SU-DHL-6 (cell line): ENCODE measurements at regions not wholly inside any gene's neighbourhood (a gene's known extent, or its start where the extent isn't known, plus 50 kb on each side); places are given as distances from the start of the nearest gene placed in this dataset.

Source experiments
- CTCF ChIP-seq: fragments of 200-600 bp; sonication (generic); IDR thresholded peaks from one replicate; pipeline ENCODE4 v1.5.1; 2017; ENCODE audit warnings: antibody characterized with exemption, mild to moderate bottlenecking, low read length, moderate library complexity; ENCODE audit not compliant: insufficient read depth, poor library complexity, severe bottlenecking
- EZH2phosphoT487 ChIP-seq: fragments of 200-600 bp; sonication (generic), shearing (Covaris generic); conservative IDR thresholded peaks from 2 replicates; pipeline ENCODE4 v1.6.1; 2018; ENCODE audit warnings: mild to moderate bottlenecking, antibody characterized with exemption, low read length, moderate library complexity, mixed read lengths

GRCh38 chrX:57737881-57738280, 57.8 kb upstream of the NLRP2B start:
- TF ChIP-seq CTCF (no peak), EZH2phosphoT487 (no peak)
